K562 (cell line): ENCODE measurements at regions not wholly inside any gene's neighbourhood (a gene's known extent, or its start where the extent isn't known, plus 50 kb on each side); places are given as distances from the start of the nearest gene placed in this dataset.

Source experiments
- ATAC-seq: fragments of 200-7000 bp; cut with Tn5 transposase; 3 replicates; pipeline ENCODE4 v1.9.1; 2020; ENCODE audit warnings: moderate library complexity
- BruUV-seq: library from RNA; stranded (reverse); fragments of 400-500 nt; replicated peaks from 2 replicates; lab custom pipeline; 2021; lab: Mats Ljungman, UMichigan
- CTCF ChIA-PET: fragments of 300-600 bp; formaldehyde crosslinking; extraction: SDS; loops from one replicate; lab custom pipeline; 2021; ENCODE audit warnings: low intra/inter-chr PET ratio; lab: Yijun Ruan, JAX
- POLR2A ChIA-PET: fragments of 300-600, 350-650 bp; sonication (Branson Sonifier 250); formaldehyde crosslinking; extraction: SDS; loops from one replicate; lab custom pipeline; 2021; ENCODE audit warnings: antibody characterized with exemption, inconsistent platforms; lab: Yijun Ruan, JAX
- DNase-seq, 4 experiments: peaks; one replicate each; pipeline versions ENCODE4 v3.0.0 to v3.0.0-alpha.2; 2011 to 2018; ENCODE audit warnings: low spot score in 3 of 4, mixed read lengths in 3 of 4; ENCODE audit errors: extremely low read depth in 1 of 4
- FAIRE-seq: peaks from 2 replicates; lab custom pipeline; 2011; peaks lifted over from hg19 to GRCh38; lab: Jason Lieb, UNC
- H2AFZ ChIP-seq: 2 replicates; pipeline ENCODE4 v1.6.0; 2011; ENCODE audit warnings: low read depth, low read length, control low read depth, inconsistent platforms
- H3K27ac ChIP-seq: fragments of 200-600 bp; 3 replicates; pipeline ENCODE4 v1.8.0; 2011; ENCODE audit warnings: low read depth, mild to moderate bottlenecking, control low read depth, inconsistent platforms, low read length, moderate library complexity, mixed read lengths; ENCODE audit errors: extremely low read depth
- H3K27me3 ChIP-seq, 2 experiments: fragments of 300-600 bp in 1 of 2; 2 replicates in 1 of 2; 3 replicates in 1 of 2; pipeline versions ENCODE4 v1.6.0 to v1.8.0; 2011; ENCODE audit warnings: inconsistent platforms in 2 of 2, low read length in 2 of 2, mild to moderate bottlenecking in 1 of 2, mixed read lengths in 1 of 2, moderate library complexity in 1 of 2; ENCODE audit not compliant: control insufficient read depth in 2 of 2, insufficient read depth in 2 of 2
- H3K36me3 ChIP-seq: fragments of 300-600 bp; 3 replicates; pipeline ENCODE4 v1.8.0; 2011; ENCODE audit warnings: mild to moderate bottlenecking, low read length, inconsistent platforms; ENCODE audit not compliant: control insufficient read depth, insufficient read depth
- H3K4me1 ChIP-seq, 2 experiments: fragments of 200-600 bp in 1 of 2; replicated peaks in 1 of 2; 2 replicates in 1 of 2; 3 replicates in 1 of 2; pipeline versions ENCODE4 v1.5.1 to v1.8.0; 2011; ENCODE audit warnings: inconsistent platforms in 2 of 2, low read length in 2 of 2, mild to moderate bottlenecking in 1 of 2, mixed read lengths in 1 of 2, moderate library complexity in 1 of 2; ENCODE audit not compliant: control insufficient read depth in 2 of 2, insufficient read depth in 2 of 2
- H3K4me2 ChIP-seq: 2 replicates; pipeline ENCODE4 v1.6.1; 2011; ENCODE audit warnings: low read length, control low read depth, inconsistent platforms, mixed read lengths; ENCODE audit not compliant: insufficient read depth
- H3K4me3 ChIP-seq: fragments of 200-600 bp; sonication (generic), shearing (Covaris generic); 2 replicates; pipeline ENCODE4 v1.5.1; 2016; ENCODE audit warnings: control low read depth, inconsistent platforms
- H3K79me2 ChIP-seq: fragments of 200-600 bp; 3 replicates; pipeline ENCODE4 v1.8.0; 2011; ENCODE audit warnings: low read length, inconsistent platforms; ENCODE audit not compliant: control insufficient read depth, insufficient read depth
- H3K9ac ChIP-seq, 2 experiments: 2 replicates each; pipeline versions ENCODE4 v1.6.0 to v1.6.1; 2011; ENCODE audit warnings: low read depth in 2 of 2, low read length in 2 of 2, control low read depth in 1 of 2, inconsistent platforms in 1 of 2, mild to moderate bottlenecking in 1 of 2, mixed read lengths in 1 of 2; ENCODE audit not compliant: insufficient read depth in 1 of 2
- H3K9me1 ChIP-seq: one replicate; pipeline ENCODE4 v1.6.0; 2011; ENCODE audit warnings: inconsistent platforms, mild to moderate bottlenecking, low read length, moderate library complexity; ENCODE audit not compliant: control insufficient read depth, insufficient read depth
- H3K9me3 ChIP-seq: replicated peaks from 2 replicates; pipeline ENCODE4 v1.5.1; 2011; ENCODE audit warnings: low read depth, low read length, inconsistent platforms; ENCODE audit not compliant: control insufficient read depth, insufficient read depth
- H4K20me1 ChIP-seq: replicated peaks from 2 replicates; pipeline ENCODE4 v1.6.1; 2011; ENCODE audit warnings: low read length, inconsistent platforms, mixed read lengths; ENCODE audit not compliant: control insufficient read depth, insufficient read depth
- HCFC1 ChIP-seq: IDR thresholded peaks from 2 replicates; pipeline ENCODE4 v1.6.1; 2012; ENCODE audit warnings: low read depth, low read length, improper control_type of control experiment
- HEY1 ChIP-seq: fragments of 250-450 bp; sonication (Bioruptor Pico); IDR thresholded peaks from 2 replicates; pipeline ENCODE4 v1.5.0; 2020; ENCODE audit warnings: mild to moderate bottlenecking, moderate library complexity, borderline replicate concordance
- NFATC3 ChIP-seq: fragments of 450-650 bp; IDR thresholded peaks from 2 replicates; pipeline ENCODE4 v1.6.1; 2017; ENCODE audit warnings: mild to moderate bottlenecking
- SAP30 ChIP-seq: fragments of 200-600 bp; sonication (generic); IDR thresholded peaks from 2 replicates; pipeline ENCODE4 v1.6.1; 2012; ENCODE audit warnings: borderline replicate concordance, low read depth, mild to moderate bottlenecking, moderate library complexity, low read length, control low read depth, inconsistent platforms; ENCODE audit not compliant: insufficient read depth, poor library complexity, severe bottlenecking
- SMAD2 ChIP-seq: fragments of 150-350 bp; IDR thresholded peaks from 2 replicates; pipeline ENCODE4 v1.6.1; 2014; ENCODE audit warnings: low read depth, mild to moderate bottlenecking, low read length
- TAL1 ChIP-seq: fragments of 450-650 bp; IDR thresholded peaks from 2 replicates; pipeline ENCODE4 v1.6.1; 2016; ENCODE audit warnings: mild to moderate bottlenecking
- TEAD4 ChIP-seq, 2 experiments: sonication (generic) in 1 of 2; formaldehyde crosslinking in 1 of 2; IDR thresholded peaks; 2 replicates each; pipeline versions ENCODE4 v1.6.1 to v1.8.0; 2012 to 2022; ENCODE audit warnings: borderline replicate concordance in 1 of 2, inconsistent platforms in 1 of 2, low read length in 1 of 2, mild to moderate bottlenecking in 1 of 2, missing genetic modification reagents in 1 of 2
- ZKSCAN3 ChIP-seq: fragments of 250-450 bp; sonication (Bioruptor Pico); IDR thresholded peaks from 2 replicates; pipeline ENCODE4 v1.4.0; 2020
- ZNF197 ChIP-seq: fragments of 200-800 bp; sonication (Bioruptor generic); IDR thresholded peaks from 2 replicates; pipeline ENCODE4 v1.6.1; 2016; ENCODE audit warnings: low read depth, missing genetic modification characterization, missing compliant biosample characterization
- ZNF239 ChIP-seq: fragments of 250-450 bp; sonication (Bioruptor Pico); IDR thresholded peaks from 2 replicates; pipeline ENCODE4 v1.4.0; 2020; ENCODE audit warnings: mild to moderate bottlenecking
- WGBS: fragments of 100-300 bp; shearing (Covaris generic); methylation state at CpG from one replicate; pipeline ENCODE4 v1.1.6; 2016; ENCODE audit warnings: low coverage, mixed read lengths; ENCODE audit not compliant: insufficient coverage; ENCODE audit errors: missing lambda C conversion rate; 5-methylcytosine and 5-hydroxymethylcytosine counted together
- in situ Hi-C: fragments of 300-500 bp; cut with MboI; formaldehyde crosslinking; loops from 4 replicates; pipeline ENCODE4 v1.15.0; 2018; ENCODE audit warnings: inconsistent platforms, mixed read lengths
- intact Hi-C: fragments of 100-400 bp; cut with micrococcal nuclease; formaldehyde crosslinking; loops from 2 replicates; pipeline ENCODE4 v1.14.2; 2022

DNA sequence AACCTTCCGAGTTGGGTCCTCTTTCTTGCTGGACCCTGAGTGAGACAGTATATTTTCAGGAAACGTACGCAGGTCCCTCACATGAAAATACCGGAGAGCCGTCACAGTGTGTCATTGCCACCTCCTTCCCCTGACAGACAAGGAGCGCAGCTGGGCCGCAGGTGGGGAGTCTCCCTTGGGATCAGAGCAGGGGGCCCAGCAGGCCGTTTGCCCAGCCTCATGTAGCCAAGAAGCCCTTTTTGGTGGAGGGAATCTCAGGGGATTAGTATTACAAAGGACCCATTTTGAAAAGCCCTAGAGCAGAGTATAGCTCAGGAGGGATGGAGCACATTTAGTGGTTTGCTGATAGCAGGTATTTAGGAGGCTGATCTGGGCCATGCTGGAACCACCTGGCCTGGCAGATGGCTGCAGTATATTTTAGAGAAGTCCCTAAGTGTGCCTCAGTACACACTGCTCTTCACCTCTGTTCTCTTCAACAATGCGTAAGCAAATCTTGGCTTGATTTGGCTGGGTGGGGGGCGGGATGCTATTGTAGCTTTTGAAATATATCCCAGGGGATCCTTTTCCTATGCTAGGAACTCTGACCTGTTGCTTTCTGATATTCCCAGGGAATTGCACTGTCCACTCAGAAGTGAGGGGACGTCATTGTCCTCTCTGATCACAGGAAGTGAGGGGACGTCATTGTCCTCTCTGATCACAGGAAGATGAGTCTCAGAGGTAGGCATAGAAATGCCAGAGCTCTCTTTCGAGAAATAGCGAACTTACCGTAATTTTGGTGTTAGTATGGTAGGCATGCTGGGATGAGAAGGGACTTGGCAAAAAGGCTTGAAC, 171.9 kb downstream of the HRH4 start:
- H3K36me3 ChIP-seq, result no peaks in the 10 kb centered on the region
- ATAC-seq, result no peak; the same call in 2 of the 3 replicates
- no peaks in the 10 kb centered on the region for H3K9me3 ChIP-seq
- no TSS peak for BruUV-seq
- no peak overlapping the region for H3K9ac ChIP-seq
- ChIA-PET CTCF (no interaction called here), POLR2A (interaction anchor here (0.5 kb wide), 1 partner anchor 19 kb away, joined by 3 read pairs; no protein-coding TSS in a partner anchor)
- H3K27ac ChIP-seq, result no peak overlapping the region
- no peaks in the 10 kb centered on the region; a peak in 1 of 5 replicates for H3K27me3 ChIP-seq
- H3K4me2 ChIP-seq, result no peak overlapping the region
- intact Hi-C loops, result no loop called here
- no peak overlapping the region for H3K4me3 ChIP-seq
- H2AFZ ChIP-seq, result no peak overlapping the region
- no peaks in the 10 kb centered on the region for H3K9me1 ChIP-seq
- H3K4me1 ChIP-seq, result no peaks in the 10 kb centered on the region
- 2% methylated on average over 15 of the region's 15 CpGs for WGBS
- in situ Hi-C loops, result no loop called here
- H3K79me2 ChIP-seq, result no peaks in the 10 kb centered on the region
- no peaks in the 10 kb centered on the region for H4K20me1 ChIP-seq
- no peak for TF ChIP-seq ZNF239 (CRISPR knock-in tag)
- TF ChIP-seq ZKSCAN3 (CRISPR knock-in tag), result no peak
- TF ChIP-seq NFATC3, result no peak
- TF ChIP-seq ZNF197 (CRISPR knock-in tag), result no peak
- no peak for TF ChIP-seq HCFC1
- TF ChIP-seq HEY1, result no peak
- no peak for TF ChIP-seq SMAD2
- no peak for TF ChIP-seq TEAD4 (IDR thresholded peaks at IDR 0.05; ENCODE audit: low read length)
- no peak for TF ChIP-seq TEAD4 (CRISPR knock-in tag; IDR thresholded peaks at IDR 0.05; ENCODE audit: borderline replicate concordance)
- TF ChIP-seq TAL1, result no peak
- no peak for TF ChIP-seq SAP30
- no peak for FAIRE-seq
- no peak for DNase-seq
